K562 (cell line): ENCODE measurements at regions not wholly inside any gene's neighbourhood (a gene's known extent, or its start where the extent isn't known, plus 50 kb on each side); places are given as distances from the start of the nearest gene placed in this dataset.

Source experiments
- ATAC-seq: fragments of 200-7000 bp; cut with Tn5 transposase; 3 replicates; pipeline ENCODE4 v1.9.1; 2020; ENCODE audit warnings: moderate library complexity
- BruUV-seq: library from RNA; stranded (reverse); fragments of 400-500 nt; replicated peaks from 2 replicates; lab custom pipeline; 2021; lab: Mats Ljungman, UMichigan
- CTCF ChIA-PET: fragments of 300-600 bp; formaldehyde crosslinking; extraction: SDS; loops from one replicate; lab custom pipeline; 2021; ENCODE audit warnings: low intra/inter-chr PET ratio; lab: Yijun Ruan, JAX
- POLR2A ChIA-PET: fragments of 300-600, 350-650 bp; sonication (Branson Sonifier 250); formaldehyde crosslinking; extraction: SDS; loops from one replicate; lab custom pipeline; 2021; ENCODE audit warnings: antibody characterized with exemption, inconsistent platforms; lab: Yijun Ruan, JAX
- DNase-seq, 4 experiments: peaks; one replicate each; pipeline versions ENCODE4 v3.0.0 to v3.0.0-alpha.2; 2011 to 2018; ENCODE audit warnings: low spot score in 3 of 4, mixed read lengths in 3 of 4; ENCODE audit errors: extremely low read depth in 1 of 4
- FAIRE-seq: peaks from 2 replicates; lab custom pipeline; 2011; peaks lifted over from hg19 to GRCh38; lab: Jason Lieb, UNC
- H2AFZ ChIP-seq: 2 replicates; pipeline ENCODE4 v1.6.0; 2011; ENCODE audit warnings: low read depth, low read length, control low read depth, inconsistent platforms
- H3K27ac ChIP-seq: fragments of 200-600 bp; 3 replicates; pipeline ENCODE4 v1.8.0; 2011; ENCODE audit warnings: low read depth, mild to moderate bottlenecking, control low read depth, inconsistent platforms, low read length, moderate library complexity, mixed read lengths; ENCODE audit errors: extremely low read depth
- H3K27me3 ChIP-seq, 2 experiments: fragments of 300-600 bp in 1 of 2; 2 replicates in 1 of 2; 3 replicates in 1 of 2; pipeline versions ENCODE4 v1.6.0 to v1.8.0; 2011; ENCODE audit warnings: inconsistent platforms in 2 of 2, low read length in 2 of 2, mild to moderate bottlenecking in 1 of 2, mixed read lengths in 1 of 2, moderate library complexity in 1 of 2; ENCODE audit not compliant: control insufficient read depth in 2 of 2, insufficient read depth in 2 of 2
- H3K36me3 ChIP-seq: fragments of 300-600 bp; 3 replicates; pipeline ENCODE4 v1.8.0; 2011; ENCODE audit warnings: mild to moderate bottlenecking, low read length, inconsistent platforms; ENCODE audit not compliant: control insufficient read depth, insufficient read depth
- H3K4me1 ChIP-seq, 2 experiments: fragments of 200-600 bp in 1 of 2; replicated peaks in 1 of 2; 2 replicates in 1 of 2; 3 replicates in 1 of 2; pipeline versions ENCODE4 v1.5.1 to v1.8.0; 2011; ENCODE audit warnings: inconsistent platforms in 2 of 2, low read length in 2 of 2, mild to moderate bottlenecking in 1 of 2, mixed read lengths in 1 of 2, moderate library complexity in 1 of 2; ENCODE audit not compliant: control insufficient read depth in 2 of 2, insufficient read depth in 2 of 2
- H3K4me2 ChIP-seq: 2 replicates; pipeline ENCODE4 v1.6.1; 2011; ENCODE audit warnings: low read length, control low read depth, inconsistent platforms, mixed read lengths; ENCODE audit not compliant: insufficient read depth
- H3K4me3 ChIP-seq: fragments of 200-600 bp; sonication (generic), shearing (Covaris generic); 2 replicates; pipeline ENCODE4 v1.5.1; 2016; ENCODE audit warnings: control low read depth, inconsistent platforms
- H3K79me2 ChIP-seq: fragments of 200-600 bp; 3 replicates; pipeline ENCODE4 v1.8.0; 2011; ENCODE audit warnings: low read length, inconsistent platforms; ENCODE audit not compliant: control insufficient read depth, insufficient read depth
- H3K9ac ChIP-seq, 2 experiments: 2 replicates each; pipeline versions ENCODE4 v1.6.0 to v1.6.1; 2011; ENCODE audit warnings: low read depth in 2 of 2, low read length in 2 of 2, control low read depth in 1 of 2, inconsistent platforms in 1 of 2, mild to moderate bottlenecking in 1 of 2, mixed read lengths in 1 of 2; ENCODE audit not compliant: insufficient read depth in 1 of 2
- H3K9me1 ChIP-seq: one replicate; pipeline ENCODE4 v1.6.0; 2011; ENCODE audit warnings: inconsistent platforms, mild to moderate bottlenecking, low read length, moderate library complexity; ENCODE audit not compliant: control insufficient read depth, insufficient read depth
- H3K9me3 ChIP-seq: replicated peaks from 2 replicates; pipeline ENCODE4 v1.5.1; 2011; ENCODE audit warnings: low read depth, low read length, inconsistent platforms; ENCODE audit not compliant: control insufficient read depth, insufficient read depth
- H4K20me1 ChIP-seq: replicated peaks from 2 replicates; pipeline ENCODE4 v1.6.1; 2011; ENCODE audit warnings: low read length, inconsistent platforms, mixed read lengths; ENCODE audit not compliant: control insufficient read depth, insufficient read depth
- DIDO1 ChIP-seq: fragments of 450-650 bp; IDR thresholded peaks from 2 replicates; pipeline ENCODE4 v1.6.1; 2016; ENCODE audit warnings: low read depth, missing biosample characterization, missing genetic modification characterization
- TBL1XR1 ChIP-seq, 2 experiments: IDR thresholded peaks; 2 replicates each; pipeline ENCODE4 v1.6.1; 2012; ENCODE audit warnings: improper control_type of control experiment in 2 of 2, low read length in 2 of 2, mild to moderate bottlenecking in 1 of 2
- ZNF239 ChIP-seq: fragments of 250-450 bp; sonication (Bioruptor Pico); IDR thresholded peaks from 2 replicates; pipeline ENCODE4 v1.4.0; 2020; ENCODE audit warnings: mild to moderate bottlenecking
- WGBS: fragments of 100-300 bp; shearing (Covaris generic); methylation state at CpG from one replicate; pipeline ENCODE4 v1.1.6; 2016; ENCODE audit warnings: low coverage, mixed read lengths; ENCODE audit not compliant: insufficient coverage; ENCODE audit errors: missing lambda C conversion rate; 5-methylcytosine and 5-hydroxymethylcytosine counted together
- in situ Hi-C: fragments of 300-500 bp; cut with MboI; formaldehyde crosslinking; loops from 4 replicates; pipeline ENCODE4 v1.15.0; 2018; ENCODE audit warnings: inconsistent platforms, mixed read lengths
- intact Hi-C: fragments of 100-400 bp; cut with micrococcal nuclease; formaldehyde crosslinking; loops from 2 replicates; pipeline ENCODE4 v1.14.2; 2022
- TF ChIP-seq, protein P1 (sequence below): fragments of 450-650 bp; formaldehyde crosslinking; IDR thresholded peaks from 2 replicates; pipeline ENCODE4 v1.4.0; 2020; ENCODE audit warnings: mild to moderate bottlenecking

DNA sequence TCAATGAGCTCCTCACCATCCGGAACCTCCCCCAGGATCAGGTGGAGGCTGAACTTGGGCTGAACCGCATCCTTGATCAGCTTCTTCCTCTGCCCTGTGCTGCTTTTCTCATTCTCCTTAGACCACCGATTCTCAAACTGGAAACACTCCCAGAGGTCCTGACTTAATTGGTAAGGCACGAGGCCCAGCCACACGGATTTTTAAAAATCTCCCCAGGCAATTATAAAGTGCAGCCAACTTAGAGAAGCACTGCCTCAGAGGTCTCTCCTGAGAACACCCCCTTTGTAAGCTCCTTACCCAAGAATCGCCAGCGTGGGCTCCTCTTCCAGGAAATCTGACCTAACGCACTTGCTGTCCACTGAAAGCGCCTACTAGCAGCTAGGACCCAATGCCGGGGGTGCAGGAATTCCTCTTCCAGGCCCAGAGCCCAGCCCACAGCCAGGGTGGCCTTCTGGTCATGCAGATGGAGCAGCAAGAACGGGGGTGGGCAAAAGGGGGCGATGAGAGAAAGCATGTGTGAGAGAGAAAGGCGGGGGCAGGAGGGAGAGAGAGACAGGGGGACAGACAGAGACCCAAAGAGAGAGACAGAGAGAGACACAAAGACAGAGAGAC is 66.9 kb upstream of the CACNA1A start (continued):
- TF ChIP-seq, protein P1, sequence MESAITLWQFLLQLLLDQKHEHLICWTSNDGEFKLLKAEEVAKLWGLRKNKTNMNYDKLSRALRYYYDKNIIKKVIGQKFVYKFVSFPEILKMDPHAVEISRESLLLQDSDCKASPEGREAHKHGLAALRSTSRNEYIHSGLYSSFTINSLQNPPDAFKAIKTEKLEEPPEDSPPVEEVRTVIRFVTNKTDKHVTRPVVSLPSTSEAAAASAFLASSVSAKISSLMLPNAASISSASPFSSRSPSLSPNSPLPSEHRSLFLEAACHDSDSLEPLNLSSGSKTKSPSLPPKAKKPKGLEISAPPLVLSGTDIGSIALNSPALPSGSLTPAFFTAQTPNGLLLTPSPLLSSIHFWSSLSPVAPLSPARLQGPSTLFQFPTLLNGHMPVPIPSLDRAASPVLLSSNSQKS: no peak
- TF ChIP-seq TBL1XR1 (IDR thresholded peaks at IDR 0.05; ENCODE audit: low read length in 2 of 2) (no peak), ZNF239 (CRISPR knock-in tag) (no peak)

DNA sequence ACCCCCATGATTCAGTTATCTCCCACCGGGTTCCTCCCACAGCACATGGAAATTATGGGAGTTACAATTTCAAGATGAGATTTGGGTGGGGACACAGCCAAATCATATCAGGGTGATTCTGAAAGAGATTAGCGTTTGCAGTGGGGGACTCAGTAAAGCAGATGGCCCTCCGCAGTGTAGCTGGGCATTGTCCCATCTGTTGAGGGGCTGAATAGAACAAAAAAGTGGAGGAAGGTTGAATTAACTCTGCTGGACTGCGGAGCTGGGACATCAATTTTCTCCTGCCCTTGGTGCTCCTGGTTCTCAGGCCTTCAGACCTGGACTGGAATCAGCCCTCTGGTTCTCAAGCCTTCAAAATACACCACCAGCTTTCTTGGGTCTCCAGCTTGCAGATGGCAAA is 55.2 kb upstream of the CACNA1A start:
- Histone ChIP-seq H3K36me3 (no peaks in the 10 kb centered on the region), H3K9me3 (no peaks in the 10 kb centered on the region), H3K9me1 (no peaks in the 10 kb centered on the region), H3K27ac (no peak overlapping the region), H3K79me2 (no peaks in the 10 kb centered on the region), H3K4me2 (no peak overlapping the region), H3K9ac (no peak overlapping the region), H4K20me1 (no peaks in the 10 kb centered on the region), H3K27me3 (no peaks in the 10 kb centered on the region; a peak in 1 of 5 replicates), H3K4me1 (no peaks in the 10 kb centered on the region), H3K4me3 (no peak overlapping the region), H2AFZ (no peak overlapping the region)
- no TSS peak for BruUV-seq
- intact Hi-C loops: no loop called here
- in situ Hi-C loops: no loop called here
- DNase-seq (no peak), ATAC-seq (no peak), FAIRE-seq (no peak)
- WGBS: 0% methylated on average over 4 of the region's 4 CpGs
- ChIA-PET POLR2A (no interaction called here), CTCF (no interaction called here)
- no peak for TF ChIP-seq DIDO1
